ENCODE measurements at regions not wholly inside any gene's neighbourhood (a gene's known extent, or its start where the extent isn't known, plus 50 kb on each side); places are given as distances from the start of the nearest gene placed in this dataset.

DNA sequence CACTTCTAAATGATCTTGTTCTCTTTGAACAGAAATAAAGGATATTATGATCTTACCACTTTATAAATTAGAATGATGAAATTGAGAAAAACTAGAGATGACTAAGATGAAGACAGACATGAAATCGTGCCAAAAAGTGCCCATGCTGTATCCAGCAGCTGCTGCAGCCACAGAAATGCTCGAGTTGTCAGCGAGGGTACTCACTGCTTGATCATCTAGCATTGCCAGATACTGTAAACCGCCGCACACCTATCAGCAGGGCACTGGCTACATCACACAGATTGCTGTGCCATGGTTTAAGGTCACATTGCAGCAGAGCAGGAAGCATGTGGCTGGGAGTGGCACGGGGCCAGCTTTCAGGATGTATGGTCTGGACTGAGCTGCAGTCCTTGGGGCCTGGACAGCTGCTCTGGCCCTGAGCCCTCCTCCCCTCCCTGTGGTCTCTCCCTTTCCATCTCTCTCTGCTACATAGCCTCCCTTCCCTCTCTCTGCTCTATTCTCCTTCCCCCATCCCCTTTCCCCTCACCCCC, 51.0 kb upstream of the SEPTIN5 start:
- H3K4me1 Mint-ChIP-seq (ENCODE audit: low read depth): peaks cover 26% of the 10 kb centered on the region
- DNase-seq: peak; percentile 31
- H3K36me3 Mint-ChIP-seq (ENCODE audit: low read depth): no peaks in the 10 kb centered on the region
- peak overlapping the region; percentile 3; the same call in 1 of the 2 replicates for H3K27ac Mint-ChIP-seq
- peaks cover 28% of the 10 kb centered on the region for H3K27me3 Mint-ChIP-seq (ENCODE audit: insufficient read depth)
- no peak overlapping the region for H3K4me3 Mint-ChIP-seq
- H3K9me3 Mint-ChIP-seq: no peaks in the 10 kb centered on the region
- no peak for TF ChIP-seq CTCF (IDR thresholded peaks at IDR 0.05)

DNA sequence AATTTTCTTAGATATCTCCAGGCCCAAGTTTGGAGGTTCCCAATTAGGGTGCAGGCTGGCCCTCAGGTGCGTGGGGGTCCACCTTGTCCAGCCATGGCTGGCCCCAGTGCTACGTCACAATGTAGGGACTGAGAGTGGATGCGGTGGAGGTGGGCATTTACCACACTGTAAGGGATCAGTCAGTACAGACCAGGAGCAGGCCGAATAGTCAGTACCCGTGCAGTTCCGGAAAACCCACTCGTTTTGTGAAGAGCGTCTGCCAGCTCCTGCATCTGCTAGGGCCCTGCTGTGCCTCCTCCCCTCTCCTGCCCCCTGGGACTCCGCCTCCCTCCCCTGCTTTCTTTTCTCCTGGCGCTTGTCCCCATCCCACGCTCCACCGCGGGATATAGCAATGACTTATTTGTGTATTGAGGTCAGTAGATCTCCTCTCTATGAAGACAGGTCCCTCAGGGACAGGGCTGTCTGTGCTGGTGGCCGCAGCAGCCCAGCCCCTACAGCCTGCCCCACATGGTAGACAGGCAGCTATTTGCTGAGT, 50.4 kb upstream of the SEPTIN5 start:
- Mint-ChIP-seq H3K4me1 (ENCODE audit: low read depth) (peaks cover 26% of the 10 kb centered on the region), H3K4me3 (peak overlapping the region; percentile 11), H3K27me3 (ENCODE audit: insufficient read depth) (peaks cover 34% of the 10 kb centered on the region), H3K36me3 (ENCODE audit: low read depth) (no peaks in the 10 kb centered on the region), H3K9me3 (no peaks in the 10 kb centered on the region), H3K27ac (no peak overlapping the region)
- no peak for DNase-seq
- TF ChIP-seq CTCF (IDR thresholded peaks at IDR 0.05): no peak

DNA sequence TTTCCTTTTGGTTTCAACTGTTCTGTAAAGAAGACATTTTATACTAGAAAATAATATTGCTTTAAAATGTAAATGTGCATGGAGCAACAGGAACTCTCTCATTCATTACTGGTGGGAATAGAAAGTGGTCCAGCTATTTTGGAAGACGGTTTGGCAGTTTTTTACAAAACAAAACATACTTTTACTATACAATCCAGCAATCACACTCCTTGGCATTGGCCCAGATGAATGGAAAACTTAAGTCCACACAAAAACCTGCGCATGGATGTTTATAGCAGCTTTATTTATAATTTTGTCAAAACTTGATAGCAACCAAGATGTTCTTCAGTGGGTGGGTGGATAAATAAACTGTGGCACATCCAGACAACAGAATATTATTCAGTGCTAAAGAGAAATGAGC, 49.9 kb upstream of the SEPTIN5 start:
- no peak for TF ChIP-seq CTCF (IDR thresholded peaks at IDR 0.05)
- Mint-ChIP-seq H3K27ac (no peak overlapping the region), H3K27me3 (ENCODE audit: insufficient read depth) (peaks cover 39% of the 10 kb centered on the region), H3K4me1 (ENCODE audit: low read depth) (peaks cover 26% of the 10 kb centered on the region), H3K4me3 (no peak overlapping the region), H3K9me3 (no peaks in the 10 kb centered on the region), H3K36me3 (ENCODE audit: low read depth) (no peaks in the 10 kb centered on the region)
- no peak for DNase-seq
